ENCODE measurements at regions not wholly inside any gene's neighbourhood (a gene's known extent, or its start where the extent isn't known, plus 50 kb on each side); places are given as distances from the start of the nearest gene placed in this dataset.
A peak's percentile ranks its signal among the peaks of the same experiment; 100 is the strongest.

DNA sequence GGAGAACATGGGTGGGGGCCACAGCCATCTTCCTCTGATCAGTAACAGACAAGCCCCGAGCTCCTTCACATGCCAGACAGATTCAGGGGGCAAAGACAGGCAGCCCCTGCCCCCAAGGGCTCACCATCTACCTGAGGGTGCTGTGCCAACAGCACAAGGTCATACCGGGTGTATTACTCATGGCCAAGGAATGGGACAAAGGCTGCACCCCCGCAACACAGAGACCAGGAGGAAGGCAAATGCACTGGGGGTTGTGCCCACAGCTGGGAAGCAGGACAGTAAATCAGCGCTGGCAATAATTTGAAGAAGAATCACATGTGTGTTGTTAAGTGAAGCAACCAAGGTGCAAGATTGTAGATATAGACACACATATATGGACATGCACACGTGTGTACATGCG lies 137.1 kb downstream of the C16orf95 start:
- TF ChIP-seq, protein P1, sequence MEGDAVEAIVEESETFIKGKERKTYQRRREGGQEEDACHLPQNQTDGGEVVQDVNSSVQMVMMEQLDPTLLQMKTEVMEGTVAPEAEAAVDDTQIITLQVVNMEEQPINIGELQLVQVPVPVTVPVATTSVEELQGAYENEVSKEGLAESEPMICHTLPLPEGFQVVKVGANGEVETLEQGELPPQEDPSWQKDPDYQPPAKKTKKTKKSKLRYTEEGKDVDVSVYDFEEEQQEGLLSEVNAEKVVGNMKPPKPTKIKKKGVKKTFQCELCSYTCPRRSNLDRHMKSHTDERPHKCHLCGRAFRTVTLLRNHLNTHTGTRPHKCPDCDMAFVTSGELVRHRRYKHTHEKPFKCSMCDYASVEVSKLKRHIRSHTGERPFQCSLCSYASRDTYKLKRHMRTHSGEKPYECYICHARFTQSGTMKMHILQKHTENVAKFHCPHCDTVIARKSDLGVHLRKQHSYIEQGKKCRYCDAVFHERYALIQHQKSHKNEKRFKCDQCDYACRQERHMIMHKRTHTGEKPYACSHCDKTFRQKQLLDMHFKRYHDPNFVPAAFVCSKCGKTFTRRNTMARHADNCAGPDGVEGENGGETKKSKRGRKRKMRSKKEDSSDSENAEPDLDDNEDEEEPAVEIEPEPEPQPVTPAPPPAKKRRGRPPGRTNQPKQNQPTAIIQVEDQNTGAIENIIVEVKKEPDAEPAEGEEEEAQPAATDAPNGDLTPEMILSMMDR (IDR thresholded peaks at IDR 0.05; ENCODE audit: insufficient read depth, missing control alignments) = no peak

DNA sequence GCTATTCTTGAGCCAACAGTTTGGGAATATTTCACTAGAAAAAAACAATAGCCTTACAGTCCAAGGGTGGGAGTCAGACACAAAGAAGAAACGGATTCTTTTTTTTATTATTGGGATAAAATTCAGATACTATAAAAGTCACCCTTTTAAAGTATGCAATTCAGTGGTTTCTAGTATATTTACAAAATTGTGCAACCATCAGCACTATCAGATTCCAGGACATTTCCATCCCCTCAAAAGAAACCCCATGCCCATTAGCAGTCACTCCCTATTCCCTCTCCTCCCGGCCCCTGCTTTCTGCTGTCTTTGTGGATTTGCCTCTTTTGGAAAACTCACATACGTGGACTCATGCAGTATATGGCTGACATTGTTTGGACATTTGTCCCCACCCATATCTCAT lies 134.4 kb downstream of the C16orf95 start:
- no peak for DNase-seq (ENCODE audit: insufficient read length, low spot score)
- TF ChIP-seq, protein P1 (IDR thresholded peaks at IDR 0.05; ENCODE audit: insufficient read depth, missing control alignments) = no peak
- no peak for FAIRE-seq

More for the DNA sequence above, 137.1 kb downstream of the C16orf95 start:
- DNase-seq (ENCODE audit: insufficient read length, low spot score) = no peak
- FAIRE-seq = no peak

- no peak for FAIRE-seq
- no peak for DNase-seq (ENCODE audit: insufficient read length, low spot score)
- TF ChIP-seq, protein P1 (IDR thresholded peaks at IDR 0.05; ENCODE audit: insufficient read depth, missing control alignments) = no peak
Measured at GRCh38 chr16:87183647-87184046, 133.5 kb downstream of the C16orf95 start.

- FAIRE-seq (no peak), DNase-seq (ENCODE audit: insufficient read length, low spot score) (no peak)
Measured at GRCh38 chr16:87185308-87185707, 131.9 kb downstream of the C16orf95 start.

GRCh38 chr16:87185983-87186382 lies 131.2 kb downstream of the C16orf95 start:
- FAIRE-seq = no peak

More at GRCh38 chr16:87185308-87185707, 131.9 kb downstream of the C16orf95 start:
- TF ChIP-seq, protein P1 (IDR thresholded peaks at IDR 0.05; ENCODE audit: insufficient read depth, missing control alignments) = peak; percentile 6

DNA sequence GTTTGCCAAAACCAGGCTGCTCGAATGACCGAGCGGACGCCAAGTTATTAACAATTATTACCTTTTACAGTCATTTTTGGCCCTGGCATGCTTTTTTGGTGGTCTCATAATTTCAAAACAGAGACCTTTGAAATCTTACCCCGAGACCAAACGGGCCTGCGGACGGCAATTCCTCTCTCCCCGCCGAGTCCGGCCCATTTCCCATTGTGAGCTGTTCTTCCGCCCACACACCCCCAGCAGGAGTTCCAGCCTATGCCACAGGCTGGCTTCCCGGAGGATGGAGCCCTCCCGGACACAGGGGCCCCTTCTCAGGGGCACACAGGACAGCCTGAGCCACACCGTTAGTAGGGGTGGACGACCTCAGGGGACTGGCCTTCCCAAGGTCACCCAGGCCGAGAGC lies 130.7 kb downstream of the C16orf95 start:
- FAIRE-seq (no peak), DNase-seq (ENCODE audit: insufficient read length, low spot score) (no peak)
- TF ChIP-seq, protein P1 (IDR thresholded peaks at IDR 0.05; ENCODE audit: insufficient read depth, missing control alignments) = no peak

More at GRCh38 chr16:87185983-87186382, 131.2 kb downstream of the C16orf95 start:
- TF ChIP-seq, protein P1 (IDR thresholded peaks at IDR 0.05; ENCODE audit: insufficient read depth, missing control alignments) = no peak
- no peak for DNase-seq (ENCODE audit: insufficient read length, low spot score)

GRCh38 chr16:87186876-87187533 lies 130.2 kb downstream of the C16orf95 start:
- FAIRE-seq = no peak
- TF ChIP-seq, protein P1 (IDR thresholded peaks at IDR 0.05; ENCODE audit: insufficient read depth, missing control alignments) = no peak
- no peak for DNase-seq (ENCODE audit: insufficient read length, low spot score)

Data from D721Med (cell line).